IMR-90 (cell line): ENCODE measurements at regions not wholly inside any gene's neighbourhood (a gene's known extent, or its start where the extent isn't known, plus 50 kb on each side); places are given as distances from the start of the nearest gene placed in this dataset.

Experiments used
- ATAC-seq: fragments of 200-7000 bp; cut with Tn5 transposase; 2 replicates; pipeline ENCODE4 v1.9.1; 2020; ENCODE audit warnings: low read depth, mild to moderate bottlenecking, moderate library complexity
- BruUV-seq: library from RNA; stranded (reverse); fragments of 400-500 nt; replicated peaks from 2 replicates; lab custom pipeline; 2021; lab: Mats Ljungman, UMichigan
- CTCF ChIA-PET: fragments of 300-600 bp; formaldehyde crosslinking; extraction: SDS; loops from one replicate; lab custom pipeline; 2021; ENCODE audit warnings: antibody characterized with exemption; lab: Yijun Ruan, JAX
- POLR2A ChIA-PET: fragments of 300-600 bp; sonication (Branson Sonifier 250); formaldehyde crosslinking; loops from one replicate; lab custom pipeline; 2022; ENCODE audit warnings: antibody characterized with exemption; ENCODE audit not compliant: unreplicated experiment; lab: Charles Lee
- DNase-seq: peaks from one replicate; pipeline ENCODE4 v3.0.0; 2013
- H2AFZ ChIP-seq: replicated peaks from 2 replicates; pipeline ENCODE3; 2013; ENCODE audit warnings: low read length, mild to moderate bottlenecking; ENCODE audit not compliant: poor library complexity
- H2AK5ac ChIP-seq: 2 replicates; pipeline ENCODE4 v1.6.1; 2013; ENCODE audit warnings: low read depth, low read length, inconsistent platforms
- H2AK9ac ChIP-seq: replicated peaks from 2 replicates; pipeline ENCODE3; 2013; ENCODE audit warnings: mild to moderate bottlenecking, low read depth, low read length, moderate library complexity; ENCODE audit not compliant: poor library complexity
- H2BK120ac ChIP-seq: 2 replicates; pipeline ENCODE4 v1.6.1; 2013; ENCODE audit warnings: low read depth, low read length, inconsistent platforms
- H2BK15ac ChIP-seq: 3 replicates; pipeline ENCODE4 v1.6.1; 2013; ENCODE audit warnings: low read depth, low read length, inconsistent platforms
- H2BK20ac ChIP-seq: 2 replicates; pipeline ENCODE4 v1.6.1; 2013; ENCODE audit warnings: low read depth, mild to moderate bottlenecking, inconsistent platforms, low read length, moderate library complexity
- H2BK5ac ChIP-seq: 2 replicates; pipeline ENCODE4 v1.6.1; 2013; ENCODE audit warnings: mild to moderate bottlenecking, low read depth, low read length, inconsistent platforms; ENCODE audit not compliant: poor library complexity, severe bottlenecking
- H3K14ac ChIP-seq: replicated peaks from 2 replicates; pipeline ENCODE4 v1.6.1; 2013; ENCODE audit warnings: low read depth, low read length, inconsistent platforms
- H3K18ac ChIP-seq: 2 replicates; pipeline ENCODE4 v1.6.1; 2013; ENCODE audit warnings: low read depth, low read length, control low read depth
- H3K23ac ChIP-seq: 2 replicates; pipeline ENCODE4 v1.6.1; 2013; ENCODE audit warnings: low read depth, low read length, inconsistent platforms
- H3K27ac ChIP-seq: 2 replicates; pipeline ENCODE4 v1.5.1; 2013; ENCODE audit warnings: mild to moderate bottlenecking, control low read depth, low read length; ENCODE audit not compliant: insufficient read depth
- H3K27me3 ChIP-seq: 2 replicates; pipeline ENCODE4 v1.6.1; 2013; ENCODE audit warnings: low read length; ENCODE audit not compliant: control insufficient read depth, insufficient read depth
- H3K36me3 ChIP-seq: 2 replicates; pipeline ENCODE4 v1.6.1; 2013; ENCODE audit warnings: low read length, mixed read lengths; ENCODE audit not compliant: control insufficient read depth, insufficient read depth
- H3K4ac ChIP-seq: 2 replicates; pipeline ENCODE4 v1.6.1; 2013; ENCODE audit warnings: low read depth, low read length, inconsistent platforms
- H3K4me1 ChIP-seq: 2 replicates; pipeline ENCODE4 v1.6.1; 2013; ENCODE audit warnings: low read length, mixed read lengths; ENCODE audit not compliant: control insufficient read depth, insufficient read depth
- H3K4me2 ChIP-seq: 2 replicates; pipeline ENCODE4 v1.6.1; 2013; ENCODE audit warnings: low read depth, mild to moderate bottlenecking, control low read depth, low read length, moderate library complexity
- H3K4me3 ChIP-seq: 2 replicates; pipeline ENCODE4 v1.5.1; 2013; ENCODE audit warnings: low read depth, mild to moderate bottlenecking, control low read depth, low read length, moderate library complexity; ENCODE audit not compliant: insufficient read depth
- H3K56ac ChIP-seq: 2 replicates; pipeline ENCODE4 v1.6.1; 2013; ENCODE audit warnings: low read length, inconsistent platforms; ENCODE audit not compliant: insufficient read depth; ENCODE audit errors: extremely low read depth
- H3K79me1 ChIP-seq, 2 experiments: 2 replicates each; pipeline ENCODE4 v1.6.1; 2013; ENCODE audit warnings: low read length in 2 of 2, inconsistent platforms in 1 of 2, low read depth in 1 of 2
- H3K9ac ChIP-seq: 2 replicates; pipeline ENCODE4 v1.6.1; 2013; ENCODE audit warnings: low read depth, low read length, control low read depth
- H3K9me1 ChIP-seq: 2 replicates; pipeline ENCODE4 v1.6.1; 2013; ENCODE audit warnings: low read length, inconsistent platforms; ENCODE audit not compliant: insufficient read depth
- H3K9me3 ChIP-seq: 2 replicates; pipeline ENCODE4 v1.6.1; 2013; ENCODE audit warnings: low read length; ENCODE audit not compliant: control insufficient read depth, insufficient read depth
- H4K20me1 ChIP-seq: 2 replicates; pipeline ENCODE4 v1.6.1; 2013; ENCODE audit warnings: low read length, inconsistent platforms; ENCODE audit not compliant: insufficient read depth
- H4K5ac ChIP-seq: 2 replicates; pipeline ENCODE4 v1.6.1; 2013; ENCODE audit warnings: mild to moderate bottlenecking, low read depth, low read length, control low read depth
- H4K8ac ChIP-seq, 2 experiments: 2 replicates each; pipeline ENCODE4 v1.6.1; 2013; ENCODE audit warnings: low read depth in 2 of 2, low read length in 2 of 2, control low read depth in 1 of 2, inconsistent platforms in 1 of 2
- H4K91ac ChIP-seq: 2 replicates; pipeline ENCODE4 v1.6.1; 2013; ENCODE audit warnings: low read depth, low read length, inconsistent platforms; ENCODE audit not compliant: insufficient read depth
- BHLHE40 ChIP-seq: fragments of 150-350 bp; IDR thresholded peaks from 2 replicates; pipeline ENCODE4 v1.6.1; 2016; ENCODE audit warnings: mild to moderate bottlenecking, low read depth, low read length
- CEBPB ChIP-seq: IDR thresholded peaks from 2 replicates; pipeline ENCODE4 v1.6.1; 2012; ENCODE audit warnings: low read depth, low read length, improper control_type of control experiment
- MAFK ChIP-seq: IDR thresholded peaks from 2 replicates; pipeline ENCODE4 v1.6.1; 2012; ENCODE audit warnings: low read depth, low read length, improper control_type of control experiment
- POLR2A ChIP-seq: IDR thresholded peaks from 2 replicates; pipeline ENCODE4 v1.6.1; 2012; ENCODE audit warnings: mild to moderate bottlenecking, low read depth, low read length
- RCOR1 ChIP-seq: IDR thresholded peaks from 2 replicates; pipeline ENCODE4 v1.6.1; 2012; ENCODE audit warnings: mild to moderate bottlenecking, low read length, improper control_type of control experiment; ENCODE audit not compliant: insufficient replicate concordance
- RFX5 ChIP-seq: IDR thresholded peaks from 2 replicates; pipeline ENCODE4 v1.8.0; 2012; ENCODE audit warnings: low read depth, mild to moderate bottlenecking, low read length, moderate library complexity
- SMC3 ChIP-seq: fragments of 150-350 bp; IDR thresholded peaks from 2 replicates; pipeline ENCODE4 v1.6.1; 2016; ENCODE audit warnings: low read depth, mild to moderate bottlenecking, antibody characterized with exemption, low read length, moderate library complexity
- WGBS, 2 experiments: methylation state at CpG; one replicate each; pipeline versions ENCODE4 v1.1.5 to v1.1.7; 2013; ENCODE audit warnings: missing lambda C conversion rate in 2 of 2; ENCODE audit not compliant: insufficient read length in 1 of 2; ENCODE audit errors: extremely low coverage in 2 of 2; 5-methylcytosine and 5-hydroxymethylcytosine counted together
- dilution Hi-C: fragments of 300-500 bp; cut with HindIII; formaldehyde crosslinking; loops from one replicate; pipeline ENCODE4 v1.14.3; 2018; ENCODE audit warnings: low sequenced_read_pairs; ENCODE audit not compliant: unreplicated experiment
- in situ Hi-C: fragments of 300-500 bp; cut with MboI; formaldehyde crosslinking; loops from 3 replicates; pipeline ENCODE4 v1.14.3; 2019; ENCODE audit warnings: low sequenced_read_pairs, inconsistent platforms, mixed read lengths
- intact Hi-C: fragments of 100-400 bp; cut with micrococcal nuclease; formaldehyde crosslinking; loops from 2 replicates; pipeline ENCODE4 v1.10.0; 2022

DNA sequence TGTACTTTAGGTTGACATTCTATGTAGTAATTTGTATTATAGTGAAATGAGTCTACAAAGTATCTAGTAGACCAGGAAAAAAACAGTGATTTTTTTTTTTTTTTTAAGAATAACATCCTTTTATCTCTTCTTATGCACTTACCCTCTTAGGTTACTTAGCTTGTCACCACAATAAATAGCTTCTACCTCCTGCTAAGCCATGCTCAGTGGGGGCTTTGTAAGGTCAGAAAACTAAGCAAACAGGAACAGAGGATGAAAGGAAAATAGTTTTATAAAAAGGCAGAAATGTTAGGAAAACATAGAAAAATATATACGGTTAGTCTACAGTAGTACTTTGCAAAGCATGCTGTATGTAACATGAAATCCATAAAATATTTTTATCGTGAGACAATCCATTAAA is 385.3 kb upstream of the ATXN7L3B start:
- no peak overlapping the region for H2BK20ac ChIP-seq
- H3K79me1 ChIP-seq = no peaks in the 10 kb centered on the region
- CTCF ChIA-PET = no interaction called here
- POLR2A ChIA-PET = no interaction called here
- BruUV-seq = no TSS peak
- no peak overlapping the region for H2AK5ac ChIP-seq
- H3K14ac ChIP-seq = no peak overlapping the region
- H3K9ac ChIP-seq = no peak overlapping the region
- no peak overlapping the region for H4K5ac ChIP-seq
- no peak overlapping the region for H3K18ac ChIP-seq
- no peak overlapping the region for H3K56ac ChIP-seq
- H3K27me3 ChIP-seq = no peaks in the 10 kb centered on the region
- in situ Hi-C loops = no loop called here
- H2BK15ac ChIP-seq = no peak overlapping the region
- peaks cover 2% of the 10 kb centered on the region; the same call in 1 of the 2 replicates for H3K9me3 ChIP-seq
- H3K4me2 ChIP-seq = no peak overlapping the region
- H3K4ac ChIP-seq = no peak overlapping the region
- no peak overlapping the region for H3K27ac ChIP-seq
- H2AK9ac ChIP-seq = no peak overlapping the region
- dilution Hi-C loops = no loop called here
- H4K8ac ChIP-seq = no peak overlapping the region
- H4K20me1 ChIP-seq = no peaks in the 10 kb centered on the region
- H2BK120ac ChIP-seq = no peak overlapping the region
- no peak overlapping the region for H3K4me3 ChIP-seq
- no peak overlapping the region for H3K23ac ChIP-seq
- H3K9me1 ChIP-seq = no peaks in the 10 kb centered on the region
- DNase-seq (no peak), ATAC-seq (no peak)
- intact Hi-C loops = no loop called here
- no peak overlapping the region for H2BK5ac ChIP-seq
- H3K36me3 ChIP-seq = no peaks in the 10 kb centered on the region
- no peak overlapping the region for H2AFZ ChIP-seq
- no peak for TF ChIP-seq BHLHE40
- TF ChIP-seq MAFK = no peak
- TF ChIP-seq CEBPB = no peak
- no peak for TF ChIP-seq RFX5
- no peak for TF ChIP-seq RCOR1
- no peak for TF ChIP-seq POLR2A
- no peak for TF ChIP-seq SMC3
- WGBS, 2 experiments = no CpG with 5 or more reads among the region's 2 CpGs
- H4K91ac ChIP-seq = no peak overlapping the region
- no peaks in the 10 kb centered on the region for H3K4me1 ChIP-seq
